ENCODE measurements at regions not wholly inside any gene's neighbourhood (a gene's known extent, or its start where the extent isn't known, plus 50 kb on each side); places are given as distances from the start of the nearest gene placed in this dataset.
"Not testable (repeated sequence)": the region's sequence is repeated elsewhere in the genome, so short reads cannot be mapped to it uniquely, and the experiment has no call there.

GRCh38 chr18:78438235-78438634, 541.4 kb upstream of the SALL3 start:
- DNase-seq (ENCODE audit: low read depth, low spot score) = not testable (repeated sequence)

- DNase-seq (ENCODE audit: low read depth, low spot score) = no peak
Observed at GRCh38 chr18:78445880-78446279, 533.7 kb upstream of the SALL3 start.

- no peak for DNase-seq (ENCODE audit: low read depth, low spot score)
Observed at GRCh38 chr18:78447211-78447610, 532.4 kb upstream of the SALL3 start.

GRCh38 chr18:78448106-78448505, 531.5 kb upstream of the SALL3 start:
- DNase-seq (ENCODE audit: low read depth, low spot score) = peak; percentile 63

GRCh38 chr18:78448591-78448990, 531.0 kb upstream of the SALL3 start:
- DNase-seq (ENCODE audit: low read depth, low spot score) = no peak

- no peak for DNase-seq (ENCODE audit: low read depth, low spot score)
Observed at GRCh38 chr18:78454221-78454620, 525.4 kb upstream of the SALL3 start.

- DNase-seq (ENCODE audit: low read depth, low spot score) = no peak
Observed at GRCh38 chr18:78455386-78455785, 524.2 kb upstream of the SALL3 start.

GRCh38 chr18:78457011-78457410, 522.6 kb upstream of the SALL3 start:
- no peak for DNase-seq (ENCODE audit: low read depth, low spot score)

- DNase-seq (ENCODE audit: low read depth, low spot score) = no peak
Observed at GRCh38 chr18:78457731-78458130, 521.9 kb upstream of the SALL3 start.

- no peak for DNase-seq (ENCODE audit: low read depth, low spot score)
Observed at GRCh38 chr18:78458356-78458755, 521.3 kb upstream of the SALL3 start.

GRCh38 chr18:78459668-78460067, 520.0 kb upstream of the SALL3 start:
- no peak for DNase-seq (ENCODE audit: low read depth, low spot score)

- DNase-seq (ENCODE audit: low read depth, low spot score) = no peak
Observed at GRCh38 chr18:78460558-78460957, 519.1 kb upstream of the SALL3 start.

GRCh38 chr18:78473563-78473962, 506.1 kb upstream of the SALL3 start:
- no peak for DNase-seq (ENCODE audit: low read depth, low spot score)

- DNase-seq (ENCODE audit: low read depth, low spot score) = no peak
Observed at GRCh38 chr18:78477840-78478239, 501.8 kb upstream of the SALL3 start.

- no peak for DNase-seq (ENCODE audit: low read depth, low spot score)
Observed at GRCh38 chr18:78479443-78479842, 500.2 kb upstream of the SALL3 start.

- DNase-seq (ENCODE audit: low read depth, low spot score) = no peak
Observed at GRCh38 chr18:78480262-78481054, 499.2 kb upstream of the SALL3 start.

- DNase-seq (ENCODE audit: low read depth, low spot score) = no peak
Observed at GRCh38 chr18:78482378-78482777, 497.2 kb upstream of the SALL3 start.

- DNase-seq (ENCODE audit: low read depth, low spot score) = no peak
Observed at GRCh38 chr18:78487649-78488048, 492.0 kb upstream of the SALL3 start.

- DNase-seq (ENCODE audit: low read depth, low spot score) = peak; percentile 28
Observed at GRCh38 chr18:78492064-78492812, 487.4 kb upstream of the SALL3 start.

GRCh38 chr18:78492813-78493371, 486.7 kb upstream of the SALL3 start:
- no peak for DNase-seq (ENCODE audit: low read depth, low spot score)

- DNase-seq (ENCODE audit: low read depth, low spot score) = not testable (repeated sequence)
Observed at GRCh38 chr18:78493490-78493889, 486.1 kb upstream of the SALL3 start.

- DNase-seq (ENCODE audit: low read depth, low spot score) = no peak
Observed at GRCh38 chr18:78494204-78495085, 485.2 kb upstream of the SALL3 start.

Data from ELF-1 (cell line).